Endothelial cell (in vitro differentiated cells): ENCODE measurements at regions not wholly inside any gene's neighbourhood (a gene's known extent, or its start where the extent isn't known, plus 50 kb on each side); places are given as distances from the start of the nearest gene placed in this dataset.
"Not testable (repeated sequence)": the region's sequence is repeated elsewhere in the genome, so short reads cannot be mapped to it uniquely, and the experiment has no call there.

Experiments used
- DNase-seq: peaks from one replicate; pipeline ENCODE4 v3.0.0; 2021; ENCODE audit warnings: low spot score
- H3K27ac Mint-ChIP-seq: one replicate; pipeline ENCODE4 v1.8.0; 2021; ENCODE audit warnings: mixed read lengths, inconsistent platforms; ENCODE audit not compliant: unreplicated experiment
- H3K27me3 Mint-ChIP-seq: one replicate; pipeline ENCODE4 v1.8.0; 2021; ENCODE audit warnings: mild to moderate bottlenecking, moderate library complexity, mixed read lengths, inconsistent platforms; ENCODE audit not compliant: unreplicated experiment
- H3K36me3 Mint-ChIP-seq: one replicate; pipeline ENCODE4 v1.8.0; 2021; ENCODE audit warnings: mild to moderate bottlenecking, low read depth, mixed read lengths, inconsistent platforms; ENCODE audit not compliant: unreplicated experiment
- H3K4me1 Mint-ChIP-seq: one replicate; pipeline ENCODE4 v1.8.0; 2021; ENCODE audit warnings: mild to moderate bottlenecking, mixed read lengths, inconsistent platforms; ENCODE audit not compliant: unreplicated experiment
- H3K4me3 Mint-ChIP-seq: one replicate; pipeline ENCODE4 v1.8.0; 2021; ENCODE audit warnings: mild to moderate bottlenecking, mixed read lengths, inconsistent platforms; ENCODE audit not compliant: unreplicated experiment
- H3K9me3 Mint-ChIP-seq: one replicate; pipeline ENCODE4 v1.8.0; 2021; ENCODE audit warnings: mixed read lengths, inconsistent platforms; ENCODE audit not compliant: unreplicated experiment
- TF ChIP-seq, protein P1 (sequence below): fragments of 200-600 bp; sonication (generic); IDR thresholded peaks from one replicate; pipeline ENCODE4 v1.5.0; 2021; ENCODE audit warnings: antibody characterized with exemption; ENCODE audit not compliant: unreplicated experiment

DNA sequence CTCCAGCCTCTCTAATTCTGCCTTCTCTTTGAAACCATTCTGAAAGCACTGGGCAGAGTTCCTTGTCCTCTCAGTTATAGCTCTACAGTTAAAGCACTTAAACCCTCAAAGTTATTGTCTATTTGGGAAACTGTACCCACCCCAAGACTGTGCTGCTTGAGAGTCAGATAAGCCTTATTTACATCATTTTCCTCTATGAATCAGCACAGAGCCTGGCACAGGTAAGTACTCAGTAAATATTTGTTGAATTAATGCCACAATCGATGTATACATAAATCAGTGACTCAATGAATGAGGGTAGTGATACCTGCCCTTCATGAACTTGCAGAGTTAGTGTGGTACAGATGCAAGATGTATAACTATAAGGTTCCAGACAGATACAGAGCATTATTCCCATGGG is 549.4 kb upstream of the KLF4 start:
- Mint-ChIP-seq H3K4me1 (peaks cover 3% of the 10 kb centered on the region), H3K27me3 (peaks cover 6% of the 10 kb centered on the region), H3K9me3 (no peaks in the 10 kb centered on the region), H3K27ac (no peak overlapping the region), H3K4me3 (no peak overlapping the region), H3K36me3 (peaks cover 3% of the 10 kb centered on the region)
- DNase-seq: no peak
- TF ChIP-seq, protein P1, sequence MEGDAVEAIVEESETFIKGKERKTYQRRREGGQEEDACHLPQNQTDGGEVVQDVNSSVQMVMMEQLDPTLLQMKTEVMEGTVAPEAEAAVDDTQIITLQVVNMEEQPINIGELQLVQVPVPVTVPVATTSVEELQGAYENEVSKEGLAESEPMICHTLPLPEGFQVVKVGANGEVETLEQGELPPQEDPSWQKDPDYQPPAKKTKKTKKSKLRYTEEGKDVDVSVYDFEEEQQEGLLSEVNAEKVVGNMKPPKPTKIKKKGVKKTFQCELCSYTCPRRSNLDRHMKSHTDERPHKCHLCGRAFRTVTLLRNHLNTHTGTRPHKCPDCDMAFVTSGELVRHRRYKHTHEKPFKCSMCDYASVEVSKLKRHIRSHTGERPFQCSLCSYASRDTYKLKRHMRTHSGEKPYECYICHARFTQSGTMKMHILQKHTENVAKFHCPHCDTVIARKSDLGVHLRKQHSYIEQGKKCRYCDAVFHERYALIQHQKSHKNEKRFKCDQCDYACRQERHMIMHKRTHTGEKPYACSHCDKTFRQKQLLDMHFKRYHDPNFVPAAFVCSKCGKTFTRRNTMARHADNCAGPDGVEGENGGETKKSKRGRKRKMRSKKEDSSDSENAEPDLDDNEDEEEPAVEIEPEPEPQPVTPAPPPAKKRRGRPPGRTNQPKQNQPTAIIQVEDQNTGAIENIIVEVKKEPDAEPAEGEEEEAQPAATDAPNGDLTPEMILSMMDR: no peak

DNA sequence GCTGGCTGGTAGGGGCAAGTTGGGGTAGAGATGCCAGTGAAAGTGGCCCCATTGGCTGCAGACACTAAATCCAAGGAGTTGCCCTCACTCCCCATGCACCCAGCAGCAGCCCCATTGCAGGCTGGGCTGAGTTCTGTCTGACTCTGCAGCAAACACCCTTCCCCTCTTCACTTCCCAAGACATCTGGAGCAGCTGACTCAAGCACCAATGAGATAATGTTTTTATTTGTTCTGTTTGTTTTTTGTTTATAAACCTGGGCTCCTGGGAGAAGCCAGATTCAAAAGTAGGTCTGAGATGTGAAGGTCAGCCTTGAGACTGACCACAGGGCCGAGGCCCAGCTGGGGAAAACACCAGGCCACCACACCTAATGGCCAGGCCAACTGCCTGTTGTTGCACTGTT is 545.9 kb upstream of the KLF4 start:
- no peak for DNase-seq

DNA sequence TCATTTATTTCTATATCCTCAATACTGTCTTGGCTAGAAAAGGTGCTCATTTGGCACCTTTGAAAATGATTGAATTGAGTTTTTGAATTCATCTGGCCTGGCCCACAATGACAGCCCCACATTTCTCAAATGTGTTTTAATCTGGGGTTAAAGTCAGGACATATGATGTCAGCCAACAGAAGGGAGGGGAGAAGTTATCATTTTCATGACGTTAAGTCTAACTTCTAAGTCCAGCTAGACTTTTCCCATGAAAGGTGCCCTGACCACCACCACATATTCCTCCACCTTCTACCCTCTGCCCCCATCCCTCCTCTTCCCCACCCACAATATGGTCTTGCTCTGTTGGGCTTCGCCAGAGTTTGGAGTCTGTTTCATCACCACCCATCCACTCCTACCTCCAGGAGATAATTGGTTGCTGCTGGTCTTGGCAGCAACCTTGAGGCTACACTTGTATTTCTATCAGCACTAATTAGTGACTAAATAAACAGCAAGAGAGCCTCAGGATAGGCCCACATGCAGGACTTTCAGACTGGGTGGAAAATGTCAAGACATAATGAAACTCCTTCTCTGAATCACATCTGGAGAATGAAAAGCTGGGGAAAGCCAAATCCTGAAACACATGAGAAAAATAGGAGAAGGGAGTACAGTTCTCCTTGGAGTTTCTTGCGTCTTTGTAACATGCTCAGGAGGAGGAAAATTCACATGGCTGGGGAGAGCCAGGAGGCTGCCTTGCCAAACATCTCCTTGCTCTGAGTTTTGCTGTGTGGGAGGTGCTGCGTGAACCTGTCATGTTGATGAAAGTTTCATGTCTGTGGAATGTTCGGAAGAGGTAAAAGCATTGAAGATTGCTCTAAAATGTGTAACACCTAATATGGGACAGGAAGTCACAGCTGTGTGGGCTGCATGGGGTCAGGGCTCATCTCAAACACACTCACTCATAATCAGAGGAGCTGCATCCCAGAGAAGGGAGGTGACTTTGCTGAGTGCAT is 544.7 kb upstream of the KLF4 start:
- Mint-ChIP-seq H3K27me3 (peaks cover 13% of the 10 kb centered on the region), H3K4me3 (no peak overlapping the region), H3K36me3 (peaks cover 9% of the 10 kb centered on the region), H3K9me3 (peaks cover 8% of the 10 kb centered on the region), H3K27ac (no peak overlapping the region), H3K4me1 (peaks cover 3% of the 10 kb centered on the region)
- TF ChIP-seq, protein P1: no peak
- DNase-seq: no peak

More for the DNA sequence above, 545.9 kb upstream of the KLF4 start:
- H3K4me1 Mint-ChIP-seq: peaks cover 3% of the 10 kb centered on the region
- H3K9me3 Mint-ChIP-seq: peaks cover 8% of the 10 kb centered on the region
- no peak overlapping the region for H3K27ac Mint-ChIP-seq
- no peak overlapping the region for H3K4me3 Mint-ChIP-seq
- peaks cover 13% of the 10 kb centered on the region for H3K27me3 Mint-ChIP-seq
- peaks cover 9% of the 10 kb centered on the region for H3K36me3 Mint-ChIP-seq
- TF ChIP-seq, protein P1: no peak

DNA sequence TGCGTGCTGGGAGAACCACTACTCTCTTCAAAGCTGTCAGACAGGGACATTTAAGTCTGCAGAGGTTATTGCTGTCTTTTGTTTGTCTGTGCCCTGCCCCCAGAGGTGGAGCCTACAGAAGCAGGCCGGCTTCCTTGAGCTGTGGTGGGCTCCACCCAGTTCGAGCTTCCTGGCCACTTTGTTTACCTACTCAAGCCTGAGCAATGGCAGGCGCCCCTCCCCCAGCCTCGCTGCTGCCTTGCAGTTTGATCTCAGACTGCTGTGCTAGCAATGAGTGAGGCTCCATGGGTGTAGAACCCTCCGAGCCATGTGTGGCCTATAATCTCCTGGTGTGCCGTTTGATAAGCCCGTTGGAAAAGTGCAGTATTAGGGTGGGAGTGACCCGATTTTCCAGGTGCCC is 542.5 kb upstream of the KLF4 start:
- DNase-seq, H3K36me3 Mint-ChIP-seq, H3K9me3 Mint-ChIP-seq, H3K4me3 Mint-ChIP-seq, H3K27me3 Mint-ChIP-seq, H3K27ac Mint-ChIP-seq, H3K4me1 Mint-ChIP-seq: not testable (repeated sequence)

DNA sequence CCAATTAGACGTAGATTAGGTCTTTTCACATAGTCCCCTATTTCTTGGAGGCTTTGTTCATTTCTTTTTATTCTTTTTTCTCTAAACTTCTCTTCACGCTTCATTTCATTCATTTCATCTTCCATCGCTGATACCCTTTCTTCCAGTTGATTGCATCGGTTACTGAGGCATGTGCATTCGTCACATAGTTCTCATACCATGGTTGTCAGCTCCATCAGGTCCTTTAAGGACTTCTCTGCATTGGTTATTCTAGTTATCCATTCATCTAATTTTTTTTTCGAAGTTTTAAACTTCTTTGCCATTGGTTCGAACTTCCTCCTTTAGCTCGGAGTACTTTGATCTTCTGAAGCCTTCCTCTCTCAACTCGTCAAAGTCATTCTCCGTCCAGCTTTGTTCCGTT is 541.7 kb upstream of the KLF4 start:
- not testable (repeated sequence) for H3K36me3 Mint-ChIP-seq, H3K4me1 Mint-ChIP-seq, H3K9me3 Mint-ChIP-seq, H3K27me3 Mint-ChIP-seq, DNase-seq, H3K27ac Mint-ChIP-seq, H3K4me3 Mint-ChIP-seq

DNA sequence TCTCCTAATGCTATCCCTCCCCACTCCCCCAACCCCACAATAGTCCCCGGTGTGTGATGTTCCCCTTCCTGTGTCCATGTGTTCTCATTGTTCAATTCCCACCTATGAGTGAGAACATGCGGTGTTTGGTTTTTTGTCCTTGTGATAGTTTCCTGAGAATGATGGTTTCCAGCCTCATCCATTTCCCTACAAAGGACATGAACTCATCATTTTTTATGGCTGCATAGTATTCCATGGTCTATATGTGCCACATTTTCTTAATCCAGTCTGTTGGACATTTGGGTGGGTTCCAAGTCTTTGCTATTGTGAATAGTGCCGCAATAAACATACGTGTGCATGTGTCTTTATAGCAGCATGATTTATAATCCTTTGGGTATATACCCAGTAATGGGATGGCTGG is 537.1 kb upstream of the KLF4 start:
- H3K36me3 Mint-ChIP-seq, DNase-seq, H3K27ac Mint-ChIP-seq, H3K4me1 Mint-ChIP-seq, H3K27me3 Mint-ChIP-seq, H3K9me3 Mint-ChIP-seq, H3K4me3 Mint-ChIP-seq: not testable (repeated sequence)
